NB4 (cell line): ENCODE measurements at regions not wholly inside any gene's neighbourhood (a gene's known extent, or its start where the extent isn't known, plus 50 kb on each side); places are given as distances from the start of the nearest gene placed in this dataset.

Source experiments
- POLR2A ChIP-seq: IDR thresholded peaks from 2 replicates; pipeline ENCODE4 v1.6.1; 2011; ENCODE audit warnings: mild to moderate bottlenecking; ENCODE audit not compliant: insufficient read length; ENCODE audit errors: extremely low read depth
- TF ChIP-seq, protein P1 (sequence below): IDR thresholded peaks from one replicate; pipeline ENCODE4 v1.5.1; 2012; ENCODE audit warnings: low read depth, low read length

GRCh38 chr3:6549296-6549695, 311.6 kb upstream of the GRM7 start:
- TF ChIP-seq, protein P1, sequence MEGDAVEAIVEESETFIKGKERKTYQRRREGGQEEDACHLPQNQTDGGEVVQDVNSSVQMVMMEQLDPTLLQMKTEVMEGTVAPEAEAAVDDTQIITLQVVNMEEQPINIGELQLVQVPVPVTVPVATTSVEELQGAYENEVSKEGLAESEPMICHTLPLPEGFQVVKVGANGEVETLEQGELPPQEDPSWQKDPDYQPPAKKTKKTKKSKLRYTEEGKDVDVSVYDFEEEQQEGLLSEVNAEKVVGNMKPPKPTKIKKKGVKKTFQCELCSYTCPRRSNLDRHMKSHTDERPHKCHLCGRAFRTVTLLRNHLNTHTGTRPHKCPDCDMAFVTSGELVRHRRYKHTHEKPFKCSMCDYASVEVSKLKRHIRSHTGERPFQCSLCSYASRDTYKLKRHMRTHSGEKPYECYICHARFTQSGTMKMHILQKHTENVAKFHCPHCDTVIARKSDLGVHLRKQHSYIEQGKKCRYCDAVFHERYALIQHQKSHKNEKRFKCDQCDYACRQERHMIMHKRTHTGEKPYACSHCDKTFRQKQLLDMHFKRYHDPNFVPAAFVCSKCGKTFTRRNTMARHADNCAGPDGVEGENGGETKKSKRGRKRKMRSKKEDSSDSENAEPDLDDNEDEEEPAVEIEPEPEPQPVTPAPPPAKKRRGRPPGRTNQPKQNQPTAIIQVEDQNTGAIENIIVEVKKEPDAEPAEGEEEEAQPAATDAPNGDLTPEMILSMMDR: no peak
- TF ChIP-seq POLR2A: no peak
